Activated CD8-positive, alpha-beta memory T cell treated with anti-CD3 and anti-CD28 coated beads, Interleukin-2, amount 50 U/mL, for 48 hours (primary cell): ENCODE measurements at regions not wholly inside any gene's neighbourhood (a gene's known extent, or its start where the extent isn't known, plus 50 kb on each side); places are given as distances from the start of the nearest gene placed in this dataset.

Source experiments
- DNase-seq: peaks from one replicate; pipeline ENCODE4 v3.0.0-alpha.2; 2020

DNA sequence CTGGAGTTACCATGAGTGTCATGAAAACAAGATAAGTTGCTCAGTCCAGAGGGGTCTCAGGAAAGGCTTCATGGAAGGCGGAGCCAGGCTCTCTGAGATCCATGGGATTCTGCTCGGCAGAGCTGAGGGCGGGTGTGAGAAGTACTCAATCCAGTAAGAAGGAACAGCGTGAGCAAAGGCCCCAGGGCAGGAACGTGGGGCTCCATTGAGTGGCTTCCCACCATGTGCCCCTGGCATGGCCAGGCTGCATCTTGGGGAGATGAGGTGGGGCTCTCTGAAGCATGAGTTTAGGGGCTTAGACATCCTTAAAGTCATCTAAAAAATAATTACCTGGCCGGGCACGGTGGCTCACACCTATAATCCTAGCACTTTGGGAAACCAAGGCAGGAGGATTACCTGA, 58.0 kb downstream of the ARL6IP4 start:
- DNase-seq, result no peak

- DNase-seq, result no peak
Observed at GRCh38 chr12:123037791-123038190, 57.3 kb downstream of the ARL6IP4 start.

GRCh38 chr12:123036466-123037285, 56.2 kb downstream of the ARL6IP4 start:
- DNase-seq, result no peak

- DNase-seq, result no peak
Observed at GRCh38 chr12:123035841-123036240, 55.4 kb downstream of the ARL6IP4 start.

GRCh38 chr12:123034865-123035264, 54.4 kb downstream of the ARL6IP4 start:
- DNase-seq, result no peak

DNA sequence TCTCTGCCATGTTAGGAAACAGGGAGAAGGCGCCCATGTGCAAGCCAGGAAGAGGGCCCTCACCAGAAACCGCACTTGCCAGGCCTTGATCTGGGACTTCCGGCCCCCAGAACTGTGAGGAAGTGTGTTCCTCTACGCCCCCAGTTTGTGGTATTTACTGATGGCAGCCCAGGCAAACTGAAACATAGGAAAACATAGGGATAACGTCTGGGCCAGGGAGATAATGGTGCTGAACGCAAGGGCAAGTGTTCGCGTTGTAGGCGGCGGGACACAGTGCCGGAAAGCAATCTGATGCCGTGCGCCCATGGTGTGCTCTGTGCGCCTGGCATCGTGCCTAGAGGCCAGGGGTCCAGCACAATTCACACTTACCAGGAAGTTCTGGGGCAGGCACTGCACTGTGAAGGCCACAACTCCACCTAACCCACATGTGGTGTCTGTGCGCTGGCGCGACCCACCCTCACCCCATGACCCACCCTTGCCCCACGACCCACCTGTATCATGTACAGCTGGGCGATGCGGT, 53.6 kb downstream of the ARL6IP4 start:
- no peak for DNase-seq

DNA sequence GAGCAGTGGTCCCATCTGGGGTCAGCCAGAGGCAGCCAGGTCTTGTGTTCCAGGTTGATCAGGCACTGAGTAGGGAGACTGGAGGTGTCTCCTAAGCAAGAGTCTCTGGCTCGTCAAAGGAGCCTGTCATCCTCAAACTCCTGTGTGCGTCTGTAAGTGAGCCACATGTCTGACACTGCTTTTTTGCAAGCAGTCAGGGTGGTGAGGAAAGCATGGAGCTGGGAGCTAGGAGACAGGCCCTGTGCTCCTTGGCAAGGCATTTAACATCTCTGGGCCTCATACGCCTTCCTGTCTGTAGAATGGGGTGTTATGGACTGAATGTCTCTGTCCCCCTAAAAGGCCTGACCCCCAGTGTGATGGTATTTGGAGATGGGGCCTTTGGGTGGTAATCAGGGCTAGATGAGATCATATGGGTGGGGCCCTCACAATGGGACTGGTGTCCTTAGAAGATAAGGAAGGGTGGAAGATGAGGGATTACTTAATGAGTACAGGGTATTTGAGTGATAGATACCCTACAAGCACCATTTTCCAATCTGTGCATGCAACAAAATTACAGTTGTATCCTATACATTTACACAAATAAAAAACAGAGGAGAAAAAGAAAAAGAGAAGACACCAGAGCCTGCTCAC, 53.0 kb downstream of the ARL6IP4 start:
- DNase-seq, result no peak

DNA sequence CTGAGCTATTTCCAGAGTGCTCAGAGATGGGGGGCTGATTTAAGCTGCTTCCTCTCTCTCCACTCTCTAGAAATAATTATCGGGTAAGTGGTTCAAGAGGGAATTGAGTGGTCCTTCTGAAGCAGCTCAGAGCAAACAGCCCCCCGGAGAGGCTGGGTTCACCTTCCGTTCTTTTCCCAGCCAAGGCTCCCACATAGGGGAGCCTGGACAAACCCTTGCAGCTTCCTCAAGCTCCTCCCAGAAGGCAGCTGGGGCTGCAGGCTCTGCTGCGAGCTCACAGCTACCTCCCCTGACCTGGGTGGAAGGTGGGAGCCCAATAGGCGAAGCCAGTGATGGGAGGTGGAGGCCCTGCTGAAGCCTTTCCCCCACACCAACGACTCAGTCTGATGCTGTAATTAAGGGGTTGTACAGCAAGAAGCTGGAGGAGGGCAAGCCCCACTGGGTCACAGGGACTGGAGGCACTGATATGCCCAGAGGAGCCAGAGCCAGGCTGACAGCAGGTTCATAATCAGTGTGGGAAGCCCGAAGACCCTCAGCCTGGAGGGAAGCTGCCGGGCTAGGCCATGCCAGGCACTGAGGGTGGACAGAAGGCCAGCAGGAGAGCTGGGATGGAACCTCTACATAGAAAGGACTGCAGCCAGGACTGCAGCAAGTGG, 52.4 kb downstream of the ARL6IP4 start:
- no peak for DNase-seq
